ENCODE measurements at regions not wholly inside any gene's neighbourhood (a gene's known extent, or its start where the extent isn't known, plus 50 kb on each side); places are given as distances from the start of the nearest gene placed in this dataset.

DNA sequence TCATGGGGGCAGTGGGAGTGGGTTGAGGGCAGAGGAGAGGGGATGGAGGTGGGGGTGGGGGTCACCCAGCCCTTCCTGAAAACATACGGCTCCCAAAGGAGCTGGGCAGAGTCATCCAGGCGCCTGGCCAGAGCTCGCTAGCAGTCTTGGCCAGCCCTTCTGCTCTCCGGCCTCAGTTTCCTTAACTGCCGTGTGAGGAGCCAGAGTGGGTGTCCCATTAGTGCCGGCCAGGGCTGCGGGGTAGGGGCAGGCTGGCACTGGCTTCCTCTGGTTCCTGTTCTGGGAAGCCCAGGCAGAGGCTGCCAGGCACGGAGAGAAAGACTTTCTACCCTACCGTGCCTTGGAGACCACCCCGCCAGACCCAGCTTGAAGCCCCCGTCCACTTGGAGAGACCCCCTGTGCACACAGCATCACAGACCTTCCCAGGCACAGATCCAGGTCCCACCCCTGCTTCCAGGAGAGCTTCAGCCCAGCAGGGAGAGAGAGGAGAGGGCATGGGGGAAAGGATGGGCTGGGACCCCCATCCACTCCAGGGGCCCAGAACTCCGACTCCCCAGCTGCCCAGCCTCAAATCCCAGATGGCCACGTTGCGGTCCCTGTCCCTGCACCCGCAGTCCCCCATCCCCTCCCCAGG, 93.3 kb downstream of the RFLNA start:
- H3K27ac ChIP-seq: peak overlapping the region; percentile 29; the same call in 1 of the 2 replicates
- no peak overlapping the region for H3K4me3 ChIP-seq (ENCODE audit: low read depth, low read length)
- H3K9me3 ChIP-seq (ENCODE audit: severe bottlenecking): no peaks in the 10 kb centered on the region
- H3K27me3 ChIP-seq (ENCODE audit: insufficient read depth, low read depth, severe bottlenecking): no peaks in the 10 kb centered on the region
- no peak for DNase-seq
- peaks cover 59% of the 10 kb centered on the region for H3K36me3 ChIP-seq
- TF ChIP-seq, protein P1, sequence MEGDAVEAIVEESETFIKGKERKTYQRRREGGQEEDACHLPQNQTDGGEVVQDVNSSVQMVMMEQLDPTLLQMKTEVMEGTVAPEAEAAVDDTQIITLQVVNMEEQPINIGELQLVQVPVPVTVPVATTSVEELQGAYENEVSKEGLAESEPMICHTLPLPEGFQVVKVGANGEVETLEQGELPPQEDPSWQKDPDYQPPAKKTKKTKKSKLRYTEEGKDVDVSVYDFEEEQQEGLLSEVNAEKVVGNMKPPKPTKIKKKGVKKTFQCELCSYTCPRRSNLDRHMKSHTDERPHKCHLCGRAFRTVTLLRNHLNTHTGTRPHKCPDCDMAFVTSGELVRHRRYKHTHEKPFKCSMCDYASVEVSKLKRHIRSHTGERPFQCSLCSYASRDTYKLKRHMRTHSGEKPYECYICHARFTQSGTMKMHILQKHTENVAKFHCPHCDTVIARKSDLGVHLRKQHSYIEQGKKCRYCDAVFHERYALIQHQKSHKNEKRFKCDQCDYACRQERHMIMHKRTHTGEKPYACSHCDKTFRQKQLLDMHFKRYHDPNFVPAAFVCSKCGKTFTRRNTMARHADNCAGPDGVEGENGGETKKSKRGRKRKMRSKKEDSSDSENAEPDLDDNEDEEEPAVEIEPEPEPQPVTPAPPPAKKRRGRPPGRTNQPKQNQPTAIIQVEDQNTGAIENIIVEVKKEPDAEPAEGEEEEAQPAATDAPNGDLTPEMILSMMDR (IDR thresholded peaks at IDR 0.05; ENCODE audit: low read depth, low read length): no peak

- TF ChIP-seq, protein P1 (IDR thresholded peaks at IDR 0.05; ENCODE audit: low read depth, low read length): no peak
- no peak overlapping the region for H3K4me3 ChIP-seq (ENCODE audit: low read depth, low read length)
- no peak overlapping the region for H3K27ac ChIP-seq
- no peak for DNase-seq
- H3K9me3 ChIP-seq (ENCODE audit: severe bottlenecking): no peaks in the 10 kb centered on the region
- peaks cover 59% of the 10 kb centered on the region for H3K36me3 ChIP-seq
- no peaks in the 10 kb centered on the region for H3K27me3 ChIP-seq (ENCODE audit: insufficient read depth, low read depth, severe bottlenecking)
These were observed 92.6 kb downstream of the RFLNA start for GRCh38 chr12:124387528-124387911.

- no peak overlapping the region for H3K27ac ChIP-seq
- TF ChIP-seq, protein P1 (IDR thresholded peaks at IDR 0.05; ENCODE audit: low read depth, low read length): no peak
- no peaks in the 10 kb centered on the region for H3K27me3 ChIP-seq (ENCODE audit: insufficient read depth, low read depth, severe bottlenecking)
- no peaks in the 10 kb centered on the region for H3K9me3 ChIP-seq (ENCODE audit: severe bottlenecking)
- no peak overlapping the region for H3K4me3 ChIP-seq (ENCODE audit: low read depth, low read length)
- H3K36me3 ChIP-seq: peaks cover 59% of the 10 kb centered on the region
- DNase-seq: no peak
These were observed 92.0 kb downstream of the RFLNA start for GRCh38 chr12:124386661-124387527.

DNA sequence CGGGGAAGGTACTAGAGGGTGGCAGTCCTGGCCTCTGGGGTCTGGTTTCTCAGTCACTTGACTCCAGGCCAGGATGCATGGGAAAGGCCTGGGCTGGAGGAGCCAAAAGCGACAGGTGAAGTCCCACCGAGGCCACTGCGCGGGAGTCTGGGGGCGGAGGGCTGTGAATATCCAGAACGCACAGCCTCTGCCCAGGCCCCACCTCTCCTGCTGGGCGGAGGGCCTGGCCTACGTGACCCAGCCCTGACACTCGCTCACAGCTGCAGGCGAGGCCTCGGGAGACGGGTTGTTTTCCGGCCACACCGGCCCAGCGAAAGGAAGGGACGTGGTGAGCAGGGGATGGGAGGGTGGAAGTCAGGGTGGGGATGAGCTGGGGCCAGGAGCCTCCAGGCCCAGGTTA, 91.2 kb downstream of the RFLNA start:
- H3K4me3 ChIP-seq (ENCODE audit: low read depth, low read length): no peak overlapping the region
- DNase-seq: no peak
- H3K9me3 ChIP-seq (ENCODE audit: severe bottlenecking): no peaks in the 10 kb centered on the region
- H3K27ac ChIP-seq: no peak overlapping the region
- TF ChIP-seq, protein P1 (IDR thresholded peaks at IDR 0.05; ENCODE audit: low read depth, low read length): no peak
- H3K36me3 ChIP-seq: peaks cover 63% of the 10 kb centered on the region
- H3K27me3 ChIP-seq (ENCODE audit: insufficient read depth, low read depth, severe bottlenecking): no peaks in the 10 kb centered on the region

GRCh38 chr12:124385219-124385969, 90.5 kb downstream of the RFLNA start:
- no peaks in the 10 kb centered on the region for H3K9me3 ChIP-seq (ENCODE audit: severe bottlenecking)
- TF ChIP-seq, protein P1 (IDR thresholded peaks at IDR 0.05; ENCODE audit: low read depth, low read length): no peak
- DNase-seq: no peak
- H3K4me3 ChIP-seq (ENCODE audit: low read depth, low read length): no peak overlapping the region
- H3K27me3 ChIP-seq (ENCODE audit: insufficient read depth, low read depth, severe bottlenecking): no peaks in the 10 kb centered on the region
- H3K36me3 ChIP-seq: peaks cover 67% of the 10 kb centered on the region
- no peak overlapping the region for H3K27ac ChIP-seq
